Gastrocnemius medialis (tissue), 4 donors: ENCODE measurements at regions not wholly inside any gene's neighbourhood (a gene's known extent, or its start where the extent isn't known, plus 50 kb on each side); places are given as distances from the start of the nearest gene placed in this dataset.

ENCODE experiments used
- CTCF ChIP-seq, 5 experiments: fragments of 450-650 bp in 3 of 5; fragments of 200-600 bp in 2 of 5; sonication (generic) in 2 of 5; IDR thresholded peaks in 4 of 5; conservative IDR thresholded peaks in 1 of 5; 1 replicate in 4 of 5; 2 replicates in 1 of 5; pipeline ENCODE4 v1.5.1; 2016 to 2019; ENCODE audit warnings: antibody characterized with exemption in 5 of 5, mild to moderate bottlenecking in 3 of 5, moderate library complexity in 3 of 5
- POLR2A ChIP-seq, 2 donors: fragments of 450-650 bp; IDR thresholded peaks; one replicate each; pipeline ENCODE4 v1.6.1; 2017; ENCODE audit warnings: antibody characterized with exemption in 2 of 2, mild to moderate bottlenecking in 2 of 2, moderate library complexity in 2 of 2

GRCh38 chrX:5399403-5399802 lies 829.3 kb downstream of the NLGN4X start:
- TF ChIP-seq CTCF (IDR thresholded peaks at IDR 0.05 in 4 of 5, conservative IDR thresholded peaks at IDR 0.05 in 1 of 5) (no peak), POLR2A (IDR thresholded peaks at IDR 0.05) (no peak)
